HG03469 (cell line): ENCODE measurements at regions not wholly inside any gene's neighbourhood (a gene's known extent, or its start where the extent isn't known, plus 50 kb on each side); places are given as distances from the start of the nearest gene placed in this dataset.

Experiments used
- ATAC-seq: cut with Tn5 transposase; IDR thresholded peaks from one replicate; pipeline ENCODE4 v1.9.1; 2021; ENCODE audit warnings: mild to moderate bottlenecking, moderate library complexity, moderate number of reproducible peaks; ENCODE audit not compliant: unreplicated experiment

DNA sequence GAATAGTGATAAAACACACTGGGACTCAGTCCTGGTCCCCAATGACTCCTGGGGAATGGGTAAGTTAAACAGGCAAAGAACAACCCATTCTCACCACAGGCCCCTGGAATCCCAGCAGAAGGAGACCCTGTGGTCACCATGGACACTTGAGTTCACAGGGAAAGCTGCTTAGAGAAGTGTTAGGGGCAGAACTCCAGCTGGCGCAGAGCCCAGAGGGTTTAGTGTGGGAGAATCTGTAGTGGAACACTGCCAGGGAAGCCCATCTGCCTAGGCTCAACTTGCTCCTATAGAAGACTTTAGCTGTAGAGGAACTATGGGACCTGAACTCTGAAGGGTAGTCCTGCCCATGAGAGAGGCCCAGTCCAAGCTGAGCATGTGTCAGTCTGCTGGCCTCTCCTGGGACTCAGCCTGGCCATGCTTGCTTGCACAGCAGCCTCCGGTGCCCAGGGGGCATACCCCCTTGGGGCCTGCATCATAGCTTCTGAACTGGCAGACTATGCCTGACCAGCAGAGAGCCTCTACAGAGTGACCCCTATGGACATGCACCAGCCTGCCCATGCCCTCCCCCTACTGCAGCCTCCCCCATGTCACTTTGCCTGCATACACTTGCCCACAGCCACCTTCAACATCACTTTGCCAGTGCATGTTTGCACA lies 343.5 kb downstream of the IDS start:
- ATAC-seq = no peak

- no peak for ATAC-seq
Observed at GRCh38 chrX:149157976-149158375, 347.1 kb downstream of the IDS start.

GRCh38 chrX:149152941-149153340 lies 352.2 kb downstream of the IDS start:
- no peak for ATAC-seq

DNA sequence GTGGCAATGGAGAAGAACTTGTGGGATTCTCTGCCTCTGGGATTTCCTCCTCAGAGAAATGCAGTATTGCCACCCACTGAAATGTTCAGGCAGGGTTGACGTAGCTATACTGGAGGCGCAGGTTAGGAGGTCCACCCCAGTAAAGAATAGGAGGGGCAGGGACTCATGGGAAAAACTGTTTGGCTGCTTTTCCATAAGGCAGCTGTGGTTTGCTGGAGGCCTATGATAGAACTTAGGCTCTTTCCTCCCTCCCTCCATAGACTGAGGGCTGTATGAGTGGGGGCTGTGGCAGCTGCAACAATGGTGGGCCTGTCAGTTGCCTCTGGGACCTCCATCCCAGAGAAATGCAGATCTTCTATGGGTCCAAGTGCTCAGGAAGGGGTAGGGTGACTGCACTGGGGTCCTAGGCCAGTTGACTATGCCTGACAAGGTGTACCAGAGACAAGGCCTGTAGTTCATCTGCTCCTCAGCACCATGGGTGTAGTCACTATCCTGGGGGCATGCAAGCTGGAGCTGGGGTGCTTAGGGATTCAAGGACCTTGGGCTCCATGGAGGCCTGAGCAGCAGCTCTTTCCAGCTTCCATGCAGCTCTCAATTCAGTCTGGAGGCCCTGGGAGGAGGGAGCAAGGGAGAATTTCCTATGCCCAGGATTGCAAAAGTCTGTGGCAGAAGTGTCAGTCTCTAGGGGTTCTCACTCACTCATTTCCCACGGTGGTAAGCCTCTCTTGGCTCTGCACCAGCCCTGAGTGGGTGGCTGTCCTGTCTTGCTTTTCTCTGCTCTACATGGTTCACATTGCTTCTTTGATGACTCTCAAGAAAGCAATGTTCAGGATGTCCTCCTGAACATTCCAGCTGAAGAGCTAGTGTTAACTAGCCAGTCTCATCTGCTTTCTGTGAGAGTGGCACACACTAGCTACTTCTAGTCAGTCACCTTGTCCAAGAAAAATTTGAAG lies 353.0 kb downstream of the IDS start:
- no peak for ATAC-seq

- no peak for ATAC-seq
Observed at GRCh38 chrX:149145845-149146285, 359.2 kb downstream of the IDS start.

- no peak for ATAC-seq
Observed at GRCh38 chrX:149131774-149132173, 373.3 kb downstream of the IDS start.

DNA sequence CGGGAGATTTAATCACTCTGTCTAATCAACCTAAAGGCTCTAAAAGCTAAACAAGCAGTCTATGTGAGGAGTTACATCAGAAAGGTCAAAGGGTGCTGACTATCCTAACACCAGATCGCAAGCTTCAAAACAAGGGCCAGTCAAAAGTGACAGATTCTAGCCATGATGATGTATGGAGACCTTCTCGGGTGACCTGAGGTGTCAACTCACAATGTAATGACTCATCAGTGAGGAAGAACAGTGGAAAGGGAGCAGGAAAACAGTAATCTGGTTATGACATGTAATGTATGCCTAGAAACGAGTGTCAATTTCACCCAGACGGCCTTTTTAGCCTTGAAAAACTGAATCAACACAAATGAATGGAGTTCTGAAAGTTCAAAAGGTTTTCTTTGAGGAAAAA lies 375.3 kb downstream of the IDS start:
- no peak for ATAC-seq

DNA sequence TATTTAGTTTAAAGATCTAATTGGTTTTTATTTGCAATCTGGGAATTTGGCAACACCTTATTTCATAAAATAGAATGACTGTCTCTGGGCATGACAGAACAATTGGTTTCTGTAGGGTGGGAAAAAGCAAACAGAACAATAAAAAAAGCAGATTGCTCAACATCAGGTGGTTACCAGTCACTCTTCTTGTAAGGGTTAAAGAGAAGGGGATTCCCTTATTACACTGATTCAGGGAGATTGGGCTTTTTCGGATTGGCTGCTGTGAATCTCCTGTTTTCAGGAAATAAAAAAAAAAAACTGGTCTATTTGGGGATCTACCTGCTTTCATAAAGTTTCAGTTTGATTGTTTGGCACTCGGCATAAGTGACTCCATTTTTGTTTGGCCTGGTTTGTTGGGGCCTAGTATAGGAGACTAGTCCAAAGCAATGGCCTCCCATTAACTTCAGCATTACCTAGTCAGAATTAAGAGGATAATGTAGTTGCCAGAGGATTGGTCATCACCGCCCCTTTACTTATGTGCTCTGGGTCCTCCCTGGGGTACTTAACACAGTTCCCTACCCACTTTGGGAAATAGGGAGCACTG lies 380.5 kb downstream of the IDS start:
- ATAC-seq = no peak

DNA sequence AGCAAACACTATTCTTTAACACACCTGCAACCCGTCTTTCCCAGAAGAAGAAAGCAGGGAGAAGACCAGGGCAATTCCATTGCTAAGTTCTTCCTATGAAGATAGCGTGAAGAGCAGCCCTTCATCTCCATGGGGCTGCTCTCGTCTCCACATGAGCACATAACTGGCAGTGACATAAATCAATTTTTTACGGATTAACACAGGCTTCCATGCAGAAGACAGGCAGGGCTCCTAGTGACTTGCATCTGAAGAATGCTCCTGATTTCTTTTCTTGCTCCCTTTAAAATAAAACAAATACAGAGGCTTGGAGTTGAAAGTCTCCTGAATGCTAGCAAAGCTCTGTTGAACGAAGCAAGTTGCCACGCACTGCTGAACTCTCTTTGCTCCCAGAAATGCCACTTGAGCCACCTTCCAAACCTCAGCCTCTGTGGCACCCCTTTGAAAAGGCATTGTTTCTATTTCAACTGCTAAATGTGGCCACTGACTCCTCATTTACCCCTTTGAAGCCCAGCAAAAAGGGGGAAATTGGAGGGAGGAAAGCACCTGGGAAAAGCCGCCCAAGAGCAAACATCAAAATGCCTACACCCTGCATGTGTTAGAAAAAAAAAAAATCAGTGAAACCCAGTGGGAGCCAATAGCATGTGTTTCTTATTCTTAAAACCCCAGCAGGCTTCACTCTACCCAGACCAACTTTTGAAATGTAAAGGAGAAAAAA lies 383.7 kb downstream of the IDS start:
- ATAC-seq = no peak

GRCh38 chrX:149120459-149120858 lies 384.6 kb downstream of the IDS start:
- ATAC-seq = no peak

- ATAC-seq = no peak
Observed at GRCh38 chrX:149114874-149115273, 390.2 kb downstream of the IDS start.

DNA sequence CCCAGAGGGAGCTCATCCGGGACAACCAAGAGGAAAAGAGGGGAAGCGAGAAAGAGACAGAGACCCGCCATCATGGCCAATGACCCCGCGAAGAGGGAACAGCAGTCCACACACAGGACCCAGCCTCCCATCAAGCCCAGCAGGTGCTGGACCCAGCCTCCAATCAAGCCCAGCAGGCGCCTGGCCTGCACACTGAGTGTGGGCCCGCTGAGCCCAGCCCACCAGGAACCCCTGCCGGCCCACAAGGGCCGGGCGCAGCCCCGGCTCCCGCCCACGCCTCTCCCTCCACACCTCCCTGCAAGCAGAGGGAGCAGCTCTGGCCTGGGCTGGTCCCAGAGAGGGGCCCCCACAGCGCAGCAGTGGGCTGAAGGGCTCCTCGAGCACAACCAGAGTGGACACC lies 391.1 kb downstream of the IDS start:
- ATAC-seq = no peak

- ATAC-seq = no peak
Observed at GRCh38 chrX:149097786-149098185, 407.3 kb downstream of the IDS start.

- no peak for ATAC-seq
Observed at GRCh38 chrX:149092179-149092578, 412.9 kb downstream of the IDS start.

- ATAC-seq = no peak
Observed at GRCh38 chrX:149079805-149080406, 425.2 kb downstream of the IDS start.

DNA sequence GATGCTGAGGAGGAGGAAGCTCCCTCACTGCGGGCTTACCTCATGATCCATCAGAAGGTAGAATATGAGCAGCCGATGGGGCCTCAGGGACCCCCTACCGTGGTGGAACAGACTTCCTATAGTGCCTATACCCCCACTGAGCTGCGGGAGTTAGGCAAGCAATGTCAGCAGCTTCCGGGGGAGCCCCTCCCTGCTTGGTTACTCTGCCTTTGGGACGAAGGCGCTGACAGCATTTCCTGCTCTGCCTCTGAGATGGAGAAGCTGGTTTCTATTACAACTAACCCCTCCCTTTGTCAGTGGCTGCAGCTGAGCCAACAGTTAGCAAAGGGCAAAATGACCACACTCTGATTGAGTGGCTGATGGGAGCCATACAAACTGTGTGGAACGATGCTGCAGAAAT lies 430.7 kb downstream of the IDS start:
- ATAC-seq = no peak

- no peak for ATAC-seq
Observed at GRCh38 chrX:149073479-149073878, 431.6 kb downstream of the IDS start.

DNA sequence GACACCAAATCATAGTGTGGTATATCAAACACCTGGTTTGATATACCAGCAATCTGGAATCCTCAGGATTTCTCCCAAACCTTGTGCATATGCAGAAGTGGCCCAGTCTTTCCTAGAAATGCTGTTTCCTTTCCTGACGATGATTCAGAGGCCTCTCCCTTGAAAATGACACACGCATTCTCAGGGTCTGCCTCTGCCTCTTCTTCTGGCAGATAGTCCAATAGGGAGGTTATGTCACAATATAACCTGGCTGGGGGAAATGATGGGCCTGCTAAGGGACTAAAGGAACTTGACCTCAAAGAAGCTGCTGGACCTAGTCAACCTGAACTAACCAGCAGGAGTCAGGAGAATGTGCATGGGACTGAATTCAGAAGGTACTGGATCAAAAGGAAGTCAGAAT lies 435.2 kb downstream of the IDS start:
- no peak for ATAC-seq

DNA sequence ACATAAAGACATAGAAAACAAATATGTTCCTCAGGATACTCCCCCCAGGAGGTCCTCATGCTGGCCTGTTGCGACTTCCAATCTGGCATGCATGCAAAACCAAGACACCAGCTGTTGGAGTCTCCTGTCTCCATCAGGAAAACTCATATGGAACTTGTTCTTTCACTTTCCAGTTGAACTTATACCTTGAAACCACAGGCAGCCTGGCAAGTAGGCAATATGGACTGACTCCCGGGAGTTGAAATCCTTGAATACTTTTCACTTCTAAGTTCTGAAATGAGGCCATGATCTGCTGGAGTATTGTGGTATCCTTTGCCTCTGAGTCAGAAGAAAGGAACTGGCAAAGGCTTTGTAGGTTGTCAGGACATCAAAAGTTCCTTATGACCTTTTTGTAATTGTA lies 444.2 kb downstream of the IDS start:
- no peak for ATAC-seq
